GM19238 (cell line): ENCODE measurements at regions not wholly inside any gene's neighbourhood (a gene's known extent, or its start where the extent isn't known, plus 50 kb on each side); places are given as distances from the start of the nearest gene placed in this dataset.

Source experiments
- DNase-seq: peaks from one replicate; pipeline ENCODE4 v3.0.0; 2011; ENCODE audit warnings: low spot score; ENCODE audit not compliant: insufficient read length

- no peak for DNase-seq
Observed at GRCh38 chr3:182201456-182202168, 489.9 kb downstream of the SOX2 start.

- no peak for DNase-seq
Observed at GRCh38 chr3:182212479-182213076, 500.9 kb downstream of the SOX2 start.

- no peak for DNase-seq
Observed at GRCh38 chr3:182214416-182214815, 502.7 kb downstream of the SOX2 start.

DNA sequence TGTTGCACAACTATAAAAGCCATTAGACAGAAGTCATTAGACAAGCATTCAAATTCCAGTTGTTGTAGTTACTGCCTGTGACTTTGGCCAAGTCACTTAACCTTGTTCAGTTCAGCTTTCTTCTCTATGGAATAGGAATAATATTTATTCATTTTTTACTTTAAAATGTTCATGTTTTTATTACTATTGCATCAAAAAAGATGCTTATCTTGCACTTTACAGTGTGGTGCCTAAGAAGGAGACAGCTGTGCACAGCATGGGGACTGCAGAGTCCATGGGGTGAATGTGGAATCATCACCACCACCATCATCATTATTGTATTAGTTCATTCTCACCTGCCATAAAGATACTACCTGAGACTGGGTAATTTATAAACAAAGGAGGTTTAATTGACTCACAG, 504.2 kb downstream of the SOX2 start:
- no peak for DNase-seq

GRCh38 chr3:182216311-182216970, 504.7 kb downstream of the SOX2 start:
- DNase-seq, result no peak

DNA sequence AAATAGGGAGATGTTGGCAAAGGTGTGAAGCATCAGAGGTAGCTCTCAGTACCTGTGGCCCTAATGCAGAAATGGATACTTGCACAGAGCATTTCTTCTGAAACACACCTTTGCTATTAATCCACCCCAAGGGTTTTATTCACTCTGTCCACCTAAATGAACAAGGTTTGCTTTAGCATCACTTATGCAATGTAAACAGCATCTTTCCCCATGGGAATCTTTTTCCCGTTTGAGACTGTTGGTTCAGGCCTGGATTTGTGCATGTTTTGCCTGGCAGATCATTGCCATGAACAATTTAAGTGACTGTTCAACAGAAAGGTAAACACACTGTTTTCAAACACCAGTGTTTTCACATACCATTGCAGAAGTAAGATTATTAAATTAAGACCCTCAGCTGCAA, 508.3 kb downstream of the SOX2 start:
- no peak for DNase-seq

- no peak for DNase-seq
Observed at GRCh38 chr3:182220471-182220870, 508.7 kb downstream of the SOX2 start.

DNA sequence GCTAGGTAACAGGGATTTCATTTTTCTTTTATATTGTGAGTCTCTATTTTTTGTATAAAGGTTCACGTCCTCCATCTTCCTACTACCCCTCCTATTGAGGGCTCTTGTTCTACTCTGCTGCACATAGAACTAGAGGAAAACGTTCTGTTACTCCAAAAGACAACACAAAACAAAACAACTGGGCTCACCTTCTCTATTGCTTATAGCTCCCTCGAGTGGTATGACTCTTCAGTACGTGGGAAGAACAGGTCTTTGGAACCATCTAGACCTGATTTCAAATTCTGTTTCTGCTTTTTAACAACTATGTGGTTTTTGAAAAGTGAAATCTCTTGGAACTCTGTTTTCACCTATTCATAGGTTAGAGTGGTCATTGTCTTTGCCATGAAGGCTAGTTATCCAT, 515.3 kb downstream of the SOX2 start:
- no peak for DNase-seq

GRCh38 chr3:182233405-182233804, 521.7 kb downstream of the SOX2 start:
- no peak for DNase-seq

- no peak for DNase-seq
Observed at GRCh38 chr3:182233957-182234356, 522.2 kb downstream of the SOX2 start.

DNA sequence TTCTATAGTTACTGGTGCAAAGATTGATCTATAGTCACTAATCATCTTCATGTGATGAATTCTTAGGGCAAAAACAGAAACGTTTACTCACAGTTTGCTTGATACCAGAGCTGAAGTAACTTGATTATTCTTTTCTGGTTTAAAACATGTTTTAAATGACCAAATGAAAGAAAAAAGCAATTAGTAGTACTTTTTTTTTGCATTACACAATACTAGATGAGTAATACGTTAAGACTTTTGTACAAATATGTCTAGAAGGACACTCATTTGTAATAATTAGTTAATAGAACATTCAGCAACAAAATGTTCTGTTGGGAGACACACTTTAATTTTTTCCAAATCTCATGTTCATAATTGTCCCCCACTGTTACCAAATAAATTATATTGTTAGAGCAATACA, 523.2 kb downstream of the SOX2 start:
- DNase-seq, result no peak

DNA sequence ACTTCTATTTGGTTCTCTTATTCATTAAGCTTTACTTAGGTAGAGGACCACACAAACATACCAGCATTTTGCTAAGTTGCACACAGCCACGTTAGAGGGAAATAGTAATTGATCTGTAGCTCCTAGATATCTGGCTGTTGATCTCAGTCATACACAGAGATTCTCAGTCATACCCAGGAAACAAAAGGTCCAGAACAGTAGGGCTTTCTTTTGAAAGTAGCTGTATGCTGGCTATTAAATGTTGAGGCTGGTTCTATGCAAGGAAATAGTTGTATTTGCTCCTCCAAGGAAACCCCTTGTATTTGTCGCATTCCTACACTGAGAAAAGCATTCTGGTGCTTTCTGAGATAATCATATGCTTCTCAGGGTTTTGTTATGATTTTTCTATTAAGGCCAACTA, 523.8 kb downstream of the SOX2 start:
- no peak for DNase-seq

GRCh38 chr3:182238126-182238525, 526.4 kb downstream of the SOX2 start:
- DNase-seq, result no peak

DNA sequence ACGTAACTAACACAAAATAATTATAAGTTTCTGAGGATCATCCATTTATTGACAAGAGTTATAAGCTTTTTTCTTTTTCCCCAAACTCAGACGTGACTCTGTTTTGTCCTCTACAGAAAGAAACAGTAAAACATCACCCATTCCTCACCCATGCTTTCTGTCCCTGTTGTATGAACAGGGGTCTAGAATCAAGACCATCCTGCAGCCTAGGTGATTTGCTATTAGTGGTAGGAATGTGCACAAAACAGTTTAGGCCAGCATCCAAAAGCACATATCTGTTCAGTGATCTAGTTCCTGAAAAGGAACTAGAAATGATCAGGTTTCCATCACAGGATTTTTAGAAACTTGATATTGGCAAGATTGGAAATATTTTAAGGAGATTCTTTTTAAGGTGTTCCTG, 527.6 kb downstream of the SOX2 start:
- DNase-seq, result no peak

DNA sequence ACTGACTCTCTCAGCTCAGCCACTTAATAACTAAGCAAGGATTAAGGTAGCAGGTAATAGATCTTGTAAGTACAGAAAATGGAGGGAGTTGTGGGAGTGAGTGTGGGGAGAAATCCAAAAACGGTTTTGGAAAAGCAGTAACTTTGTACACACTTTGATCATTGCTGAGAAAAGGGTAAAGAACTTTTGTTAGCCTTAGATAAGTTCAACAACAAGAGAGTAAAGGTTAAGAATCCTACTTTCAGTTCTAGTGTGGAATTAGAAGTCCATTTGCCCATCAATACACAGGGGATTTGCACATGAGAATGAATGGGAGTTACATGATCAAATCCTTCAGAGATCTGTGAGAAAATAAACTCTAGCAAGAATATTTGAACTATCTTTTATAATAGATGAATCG, 528.7 kb downstream of the SOX2 start:
- no peak for DNase-seq

DNA sequence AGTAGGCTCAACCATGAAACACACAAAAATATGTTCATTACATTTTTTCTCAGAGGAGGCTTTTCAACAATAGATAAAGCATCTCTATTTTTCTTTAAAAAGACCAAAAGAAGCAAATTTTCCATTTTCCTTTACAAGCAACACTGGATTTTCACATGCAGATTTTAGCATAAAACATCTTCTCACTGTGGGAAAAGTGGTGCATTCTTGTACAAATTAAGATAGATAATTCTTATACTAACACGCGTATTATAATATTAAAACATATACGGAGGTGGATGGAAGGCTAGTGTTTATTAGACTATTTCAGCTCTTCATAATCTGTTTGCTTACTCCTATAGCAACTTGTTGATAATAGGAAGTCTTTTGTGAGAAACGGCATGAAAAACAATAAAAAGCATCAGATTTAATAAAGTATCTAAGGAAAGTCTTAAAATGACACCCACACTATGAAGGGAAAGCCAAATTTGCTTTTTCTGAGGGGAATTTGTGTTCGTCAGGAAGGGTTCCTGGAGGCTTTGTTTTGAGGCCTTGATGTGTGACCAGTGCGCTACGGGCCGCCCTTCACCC, 529.6 kb downstream of the SOX2 start:
- no peak for DNase-seq

- DNase-seq, result no peak
Observed at GRCh38 chr3:182241766-182242488, 530.2 kb downstream of the SOX2 start.

- no peak for DNase-seq
Observed at GRCh38 chr3:182242489-182242942, 530.8 kb downstream of the SOX2 start.

DNA sequence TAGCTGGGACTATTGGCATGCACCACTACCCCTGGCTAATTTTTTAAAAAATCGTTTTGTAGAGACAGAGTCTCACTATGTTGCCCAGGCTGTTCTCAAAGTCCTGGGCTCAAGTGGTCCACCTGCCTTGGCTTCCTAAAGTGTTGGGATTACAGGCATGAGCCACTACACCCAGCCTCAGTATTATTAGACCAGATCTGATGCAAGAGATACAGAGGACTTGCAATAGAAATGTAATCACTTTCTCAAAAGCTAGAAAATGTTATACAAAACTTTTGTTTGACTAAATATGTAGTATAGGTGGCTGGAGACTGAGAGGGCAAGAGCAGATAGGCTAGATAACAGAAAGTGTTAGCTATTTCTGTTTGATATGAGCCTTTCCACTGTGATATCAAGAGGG, 531.9 kb downstream of the SOX2 start:
- DNase-seq, result no peak

GRCh38 chr3:182244222-182244971, 532.7 kb downstream of the SOX2 start:
- DNase-seq, result no peak

GRCh38 chr3:182245059-182245458, 533.3 kb downstream of the SOX2 start:
- DNase-seq, result no peak
